ENCODE measurements at regions not wholly inside any gene's neighbourhood (a gene's known extent, or its start where the extent isn't known, plus 50 kb on each side); places are given as distances from the start of the nearest gene placed in this dataset.

GRCh38 chr4:37040816-37041215 lies 203.7 kb upstream of the NWD2 start:
- no peak for TF ChIP-seq CTCF (IDR thresholded peaks at IDR 0.05; ENCODE audit: unreplicated experiment)
- Mint-ChIP-seq H3K27me3 (no peaks in the 10 kb centered on the region), H3K9me3 (ENCODE audit: low read depth) (no peaks in the 10 kb centered on the region), H3K4me3 (ENCODE audit: low read depth) (no peak overlapping the region), H3K4me1 (ENCODE audit: low read depth) (no peaks in the 10 kb centered on the region), H3K27ac (no peak overlapping the region), H3K36me3 (ENCODE audit: insufficient read depth) (no peaks in the 10 kb centered on the region)
- DNase-seq (ENCODE audit: low spot score, unreplicated experiment), result no peak

DNA sequence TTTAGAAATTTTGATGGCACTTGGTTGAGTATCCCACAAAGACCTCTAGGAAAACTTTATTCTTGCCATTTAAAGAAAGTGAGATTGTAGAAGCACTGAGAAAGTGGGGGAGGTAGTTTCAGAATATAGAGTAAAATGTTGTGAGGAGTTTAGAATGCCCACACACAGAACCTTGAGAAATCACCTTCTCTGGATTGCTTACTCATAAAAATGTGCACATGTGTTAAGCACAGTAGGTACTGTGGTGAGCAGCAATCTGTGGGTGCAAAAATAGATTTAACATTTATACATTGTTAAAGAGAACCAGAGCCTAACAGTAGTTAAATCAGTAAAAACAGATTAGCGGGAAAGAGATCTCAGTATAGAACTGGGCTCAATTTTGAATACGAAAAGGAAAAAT lies 201.2 kb upstream of the NWD2 start:
- Mint-ChIP-seq H3K4me3 (ENCODE audit: low read depth) (no peak overlapping the region), H3K36me3 (ENCODE audit: insufficient read depth) (no peaks in the 10 kb centered on the region), H3K27ac (no peak overlapping the region), H3K27me3 (no peaks in the 10 kb centered on the region), H3K4me1 (ENCODE audit: low read depth) (no peaks in the 10 kb centered on the region), H3K9me3 (ENCODE audit: low read depth) (no peaks in the 10 kb centered on the region)
- no peak for DNase-seq (ENCODE audit: low spot score, unreplicated experiment)
- TF ChIP-seq CTCF (IDR thresholded peaks at IDR 0.05; ENCODE audit: unreplicated experiment), result no peak

DNA sequence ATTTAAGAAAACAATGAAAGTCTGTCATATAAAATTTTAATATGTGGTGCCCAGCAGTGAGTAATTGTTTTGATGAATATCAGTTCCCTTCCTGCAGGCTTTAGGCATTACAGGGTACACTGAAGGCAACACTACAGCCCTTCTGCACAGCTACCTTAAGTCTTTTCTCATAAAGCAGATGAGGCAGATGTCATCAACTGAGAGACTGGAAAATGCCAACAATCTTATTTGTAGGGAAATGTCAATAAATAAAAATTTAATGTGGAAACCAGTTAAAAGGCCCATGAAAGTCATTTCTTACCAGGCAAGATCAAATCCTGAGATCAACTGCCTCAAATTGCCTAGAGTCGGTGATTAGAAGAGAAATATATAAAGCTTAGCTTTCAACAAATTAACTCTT lies 193.4 kb upstream of the NWD2 start:
- no peak overlapping the region for H3K27ac Mint-ChIP-seq
- H3K4me3 Mint-ChIP-seq (ENCODE audit: low read depth), result no peak overlapping the region
- no peak for TF ChIP-seq CTCF (IDR thresholded peaks at IDR 0.05; ENCODE audit: unreplicated experiment)
- no peaks in the 10 kb centered on the region for H3K9me3 Mint-ChIP-seq (ENCODE audit: low read depth)
- H3K4me1 Mint-ChIP-seq (ENCODE audit: low read depth), result peaks cover 21% of the 10 kb centered on the region
- no peak for DNase-seq (ENCODE audit: low spot score, unreplicated experiment)
- H3K36me3 Mint-ChIP-seq (ENCODE audit: insufficient read depth), result no peaks in the 10 kb centered on the region
- peaks cover 6% of the 10 kb centered on the region for H3K27me3 Mint-ChIP-seq

DNA sequence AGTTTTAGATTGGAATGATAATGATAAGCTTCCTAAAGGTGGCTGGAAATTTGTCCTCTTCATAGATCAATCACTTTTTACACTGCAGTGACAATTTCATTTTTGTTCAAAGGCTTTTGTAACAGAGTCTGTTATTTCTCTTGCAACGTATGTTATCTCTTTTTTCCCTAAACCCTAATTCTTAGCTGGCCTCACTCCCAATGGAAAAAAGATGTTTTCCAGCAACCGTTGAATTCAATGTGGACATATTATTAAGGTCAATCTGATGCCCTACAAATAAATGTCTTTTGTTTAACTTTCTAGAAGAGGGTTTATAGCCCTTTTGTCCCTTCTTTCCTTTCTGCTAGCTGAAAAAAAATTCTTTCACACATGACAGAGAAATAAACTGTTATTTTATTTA lies 192.7 kb upstream of the NWD2 start:
- H3K36me3 Mint-ChIP-seq (ENCODE audit: insufficient read depth), result no peaks in the 10 kb centered on the region
- peaks cover 6% of the 10 kb centered on the region for H3K27me3 Mint-ChIP-seq
- H3K27ac Mint-ChIP-seq, result no peak overlapping the region
- no peak overlapping the region for H3K4me3 Mint-ChIP-seq (ENCODE audit: low read depth)
- no peak for TF ChIP-seq CTCF (IDR thresholded peaks at IDR 0.05; ENCODE audit: unreplicated experiment)
- H3K4me1 Mint-ChIP-seq (ENCODE audit: low read depth), result peaks cover 21% of the 10 kb centered on the region
- no peak for DNase-seq (ENCODE audit: low spot score, unreplicated experiment)
- no peaks in the 10 kb centered on the region for H3K9me3 Mint-ChIP-seq (ENCODE audit: low read depth)

DNA sequence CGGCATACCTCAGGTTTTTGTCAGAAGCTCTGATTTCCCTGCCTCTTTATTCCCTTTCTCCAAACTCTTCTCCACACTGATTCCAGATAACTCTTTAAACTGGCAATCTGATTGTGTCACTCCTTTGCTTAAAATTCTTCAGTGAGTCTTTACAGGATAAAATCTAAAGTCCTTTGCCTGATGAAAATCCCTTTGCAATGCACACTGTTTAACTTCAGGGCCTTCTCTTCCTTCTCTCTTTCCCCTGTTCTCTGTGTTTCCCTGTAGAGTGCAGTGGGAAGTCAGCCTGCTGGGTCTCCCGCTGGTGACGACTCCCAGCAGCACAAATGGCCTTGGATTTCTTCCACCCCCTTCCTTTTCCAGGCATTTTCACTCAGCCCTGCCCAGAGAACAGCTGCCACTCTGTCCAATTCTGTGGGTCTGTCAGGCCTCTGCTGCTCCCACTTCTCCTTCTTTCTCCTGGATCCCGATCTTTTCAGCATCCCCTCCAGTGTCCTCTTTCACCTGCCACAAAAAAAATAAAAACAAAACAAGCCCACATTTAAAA lies 189.9 kb upstream of the NWD2 start:
- H3K9me3 Mint-ChIP-seq (ENCODE audit: low read depth), result no peaks in the 10 kb centered on the region
- H3K36me3 Mint-ChIP-seq (ENCODE audit: insufficient read depth), result no peaks in the 10 kb centered on the region
- peaks cover 14% of the 10 kb centered on the region for H3K4me1 Mint-ChIP-seq (ENCODE audit: low read depth)
- no peak overlapping the region for H3K4me3 Mint-ChIP-seq (ENCODE audit: low read depth)
- peaks cover 6% of the 10 kb centered on the region for H3K27me3 Mint-ChIP-seq
- no peak for TF ChIP-seq CTCF (IDR thresholded peaks at IDR 0.05; ENCODE audit: unreplicated experiment)
- H3K27ac Mint-ChIP-seq, result no peak overlapping the region
- no peak for DNase-seq (ENCODE audit: low spot score, unreplicated experiment)
